Umbilical cord (tissue), 1 donor: ENCODE measurements at regions not wholly inside any gene's neighbourhood (a gene's known extent, or its start where the extent isn't known, plus 50 kb on each side); places are given as distances from the start of the nearest gene placed in this dataset.

Experiments
- DNase-seq: peaks from one replicate; pipeline ENCODE4 v3.0.0-alpha.2; 2015; ENCODE audit warnings: low spot score

DNA sequence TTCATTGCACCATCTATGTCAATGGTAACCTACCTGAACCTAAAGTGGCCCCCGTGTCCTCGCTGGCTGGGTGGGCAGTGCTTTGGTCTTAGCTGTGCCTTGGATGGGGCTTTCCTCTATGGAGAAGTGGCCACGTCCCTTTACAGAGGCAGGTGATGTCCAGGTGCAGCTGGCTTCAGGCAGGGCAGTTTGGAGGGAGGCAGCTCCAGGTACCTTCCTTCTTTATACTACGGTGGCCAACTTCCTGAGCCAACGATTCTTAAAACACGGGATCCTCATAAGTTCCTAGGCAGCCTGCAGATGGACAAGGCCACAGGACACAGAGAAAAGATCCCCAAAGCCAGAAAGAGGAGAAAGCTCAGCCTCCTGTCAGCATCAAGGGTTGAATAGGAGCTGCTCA, 517.3 kb upstream of the HS6ST1 start:
- no peak for DNase-seq

DNA sequence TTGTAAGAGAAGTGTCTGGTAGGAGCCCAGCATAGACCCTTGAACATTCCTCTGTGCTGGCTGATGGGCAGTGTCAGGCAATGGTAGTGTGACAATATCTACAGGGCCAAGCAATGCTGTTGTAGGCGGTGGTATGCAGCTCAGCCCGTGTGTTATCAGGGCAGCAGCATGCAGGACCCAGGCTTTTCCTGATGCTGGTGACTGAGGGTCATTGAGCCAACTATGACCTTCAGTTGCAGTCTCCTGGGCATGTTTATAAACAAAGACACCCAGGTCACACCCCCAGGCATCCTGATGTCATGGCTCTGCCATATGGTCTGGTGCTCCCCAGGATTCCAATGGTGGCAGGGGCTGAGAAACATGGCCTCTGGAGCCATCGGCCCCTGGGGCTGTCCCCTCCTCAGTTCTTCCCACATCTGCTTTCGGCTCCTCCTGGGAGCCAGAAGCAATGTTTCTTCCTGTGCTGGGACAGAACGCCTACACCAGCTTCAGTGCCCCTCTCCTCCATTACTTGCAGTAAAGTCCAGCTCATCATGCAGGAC, 518.0 kb upstream of the HS6ST1 start:
- DNase-seq = no peak

DNA sequence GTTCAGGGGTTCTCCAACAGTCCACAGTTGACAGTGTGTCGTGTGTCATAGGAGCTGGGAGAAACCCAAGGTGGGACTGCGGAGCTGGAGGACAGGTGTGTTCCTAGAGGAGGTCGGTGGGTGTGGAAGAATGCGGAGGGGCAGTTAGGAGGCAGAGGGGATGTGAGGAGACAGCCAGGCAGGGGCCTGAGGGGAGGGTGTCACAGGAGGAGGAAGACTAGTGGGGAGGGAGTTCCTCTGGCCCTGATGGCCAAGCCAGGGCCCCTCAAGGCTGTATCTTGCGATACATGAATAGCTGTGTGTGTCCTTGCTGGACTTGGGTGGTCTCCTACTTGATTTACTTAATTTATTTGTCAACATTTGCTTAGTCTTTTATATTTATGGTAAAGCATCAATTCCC, 519.6 kb upstream of the HS6ST1 start:
- DNase-seq = no peak

DNA sequence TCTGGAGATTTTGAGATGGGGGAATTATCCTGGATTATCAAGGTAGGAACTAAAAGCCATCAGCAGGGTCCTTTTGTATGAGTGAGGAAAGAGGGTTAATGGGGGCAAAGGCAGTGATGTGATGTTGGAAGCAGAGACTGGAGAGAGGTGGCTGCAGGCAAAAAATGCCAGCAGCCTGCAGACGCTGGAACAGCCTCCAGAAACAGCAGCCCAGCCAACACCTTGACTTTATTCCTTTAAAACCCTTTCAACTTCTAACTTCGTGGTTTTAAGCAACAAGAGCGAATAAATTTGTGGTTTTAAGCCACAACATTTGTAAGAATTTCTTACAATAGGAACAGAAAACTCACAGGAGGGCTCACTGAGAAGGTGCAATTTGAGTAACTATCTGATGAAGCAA, 523.1 kb upstream of the HS6ST1 start:
- DNase-seq = no peak

DNA sequence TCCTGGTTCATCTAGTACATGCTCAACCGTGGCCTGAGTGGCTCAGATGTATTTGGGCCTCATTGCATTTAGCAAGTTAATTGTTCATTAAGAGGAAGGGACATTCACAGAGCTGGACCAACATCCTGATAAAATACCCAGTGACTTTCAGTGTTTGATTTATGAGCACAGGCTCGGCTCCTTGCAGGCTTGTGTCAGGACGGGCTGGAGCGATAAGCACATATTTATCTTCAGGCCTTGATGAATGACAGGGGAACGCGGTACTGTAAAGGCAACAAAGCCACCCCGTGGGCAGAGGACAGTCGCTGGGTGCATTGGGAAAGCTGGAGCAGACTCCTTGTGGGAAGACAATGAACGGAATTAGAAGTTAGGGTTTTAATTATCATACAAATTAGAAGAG, 548.6 kb upstream of the HS6ST1 start:
- no peak for DNase-seq

DNA sequence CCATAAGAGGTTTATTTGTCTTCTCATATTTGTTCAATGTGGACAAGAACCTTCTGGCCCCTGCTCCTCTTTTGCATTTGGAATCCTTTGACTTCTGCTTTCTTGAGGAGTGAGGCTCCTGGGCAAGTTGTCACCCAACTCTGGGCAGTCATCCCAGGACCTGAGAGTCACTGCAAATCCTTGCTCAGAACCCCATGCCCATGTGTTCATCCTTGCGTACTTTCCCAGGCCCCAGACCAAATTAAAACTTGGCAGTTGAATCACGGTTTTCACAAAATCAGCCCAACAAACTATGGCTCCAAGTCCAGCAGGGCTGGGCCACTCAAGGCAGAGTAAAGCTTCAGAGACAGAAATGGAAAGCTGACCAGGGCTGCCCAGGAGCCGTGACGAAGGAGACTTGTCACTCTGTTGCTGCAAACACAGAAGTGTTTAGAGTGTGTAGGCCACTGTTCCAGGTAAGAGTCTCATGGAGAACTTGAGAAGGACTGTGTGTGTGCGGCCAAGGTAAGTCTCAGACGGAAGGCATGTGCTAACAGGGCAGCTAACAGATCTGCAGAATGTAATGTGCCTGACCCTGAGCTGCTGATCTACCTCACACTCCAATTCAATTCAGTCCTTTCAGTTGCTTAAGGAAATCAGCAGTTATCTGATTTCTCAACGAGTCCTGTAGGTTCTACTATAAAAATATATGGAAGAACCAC, 549.4 kb upstream of the HS6ST1 start:
- no peak for DNase-seq

DNA sequence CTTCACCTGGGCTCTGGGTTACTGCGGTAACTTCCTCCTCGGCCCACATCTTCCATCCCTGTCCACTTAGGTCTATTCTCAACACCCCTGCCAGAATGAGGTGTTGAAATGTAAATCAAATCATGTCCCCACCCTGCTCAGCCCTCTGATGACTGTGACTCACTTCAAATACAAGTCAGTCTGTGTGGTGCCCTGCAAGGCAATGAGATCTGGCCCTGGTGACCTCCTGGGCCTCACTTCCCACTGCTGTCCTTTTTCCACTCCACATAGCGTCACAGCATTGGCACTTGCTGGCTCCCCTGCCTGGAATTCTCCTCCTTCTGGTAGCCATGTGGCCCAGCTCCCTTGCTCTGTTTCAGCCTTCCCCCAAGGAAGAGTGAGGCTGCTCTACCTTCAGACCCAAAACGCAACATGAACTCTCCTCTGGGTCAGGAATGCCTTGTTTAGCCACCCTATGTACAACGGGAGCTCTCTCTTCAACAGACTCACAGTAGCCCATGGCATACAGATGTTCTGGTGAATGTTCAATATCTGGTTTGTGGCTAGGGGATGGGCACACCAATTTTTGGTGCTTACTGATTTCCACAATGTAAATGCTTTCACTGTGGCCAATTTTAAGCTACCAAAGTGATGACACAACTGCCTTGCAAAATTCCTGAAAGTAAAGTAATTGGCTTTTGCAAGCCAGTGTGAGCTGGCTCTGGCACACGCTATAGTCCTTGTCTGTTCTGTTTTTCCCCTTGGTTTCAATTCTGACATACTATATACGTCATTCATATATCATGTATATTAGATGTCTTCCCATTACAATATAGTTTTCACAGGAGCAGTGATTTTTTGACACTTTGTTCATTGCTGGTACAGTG, 550.3 kb upstream of the HS6ST1 start:
- no peak for DNase-seq

DNA sequence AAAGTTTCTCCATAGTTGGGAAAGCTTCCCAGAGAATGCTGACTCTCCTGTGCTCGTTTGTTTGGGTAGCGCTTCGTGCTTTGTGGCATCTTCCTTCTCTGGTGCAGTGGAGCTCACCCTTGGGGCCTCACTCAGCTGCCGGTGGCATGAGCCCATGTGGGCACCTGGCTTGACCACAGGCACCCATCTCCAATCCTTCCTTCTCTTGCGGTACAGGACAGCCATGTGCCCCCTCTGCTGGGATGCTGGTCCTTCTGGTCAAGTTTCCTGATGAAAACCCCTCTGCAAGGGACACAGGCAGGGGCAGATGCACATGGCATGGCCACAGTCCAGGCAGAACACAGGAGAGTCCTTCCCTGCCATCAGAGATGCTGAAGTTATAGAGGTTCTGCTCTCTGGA, 555.9 kb upstream of the HS6ST1 start:
- no peak for DNase-seq

DNA sequence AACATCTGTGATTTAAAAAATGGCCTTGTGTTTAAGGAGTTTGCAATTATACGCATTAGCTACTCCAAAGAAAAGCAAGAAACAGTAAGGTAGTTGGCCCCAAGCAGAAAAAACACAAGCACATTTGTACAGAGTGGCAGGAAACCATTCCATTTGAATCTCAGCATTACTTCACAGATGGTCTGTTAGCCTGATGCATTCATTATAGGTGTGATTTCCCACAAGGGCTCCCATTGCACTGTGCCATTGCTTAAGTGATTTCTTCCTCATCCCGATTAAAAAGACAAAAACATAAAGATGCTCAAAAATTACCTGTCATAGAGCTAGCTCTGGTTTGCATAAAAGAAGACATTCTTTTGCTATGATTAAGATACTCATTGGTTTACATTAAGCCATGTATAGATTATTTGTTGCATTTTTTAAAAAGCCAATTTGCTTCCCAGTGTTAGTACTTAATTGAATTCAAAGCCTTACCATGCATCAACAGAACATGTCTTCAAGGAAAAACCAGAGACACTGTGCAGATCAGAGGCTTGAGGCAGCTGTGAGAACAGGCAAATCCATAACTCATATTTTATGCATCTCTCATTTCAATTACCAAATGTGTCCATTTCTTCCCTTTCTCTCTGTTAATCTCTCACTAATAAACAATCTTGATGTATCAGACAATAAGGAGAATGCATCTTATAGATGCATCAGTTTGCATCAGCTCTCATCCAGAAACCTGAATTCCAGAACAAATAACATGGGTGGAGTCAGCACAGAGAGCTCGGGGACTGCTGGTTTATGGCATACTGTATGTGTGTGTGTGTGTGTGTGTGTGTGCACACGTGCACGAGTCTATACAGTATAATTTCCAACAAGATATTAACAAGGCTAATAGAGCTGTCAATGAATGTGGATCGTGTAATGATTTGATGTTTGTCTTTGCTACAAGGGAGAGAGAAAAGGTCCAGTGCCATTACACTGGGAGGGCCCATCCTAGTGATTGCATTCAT, 558.6 kb upstream of the HS6ST1 start:
- no peak for DNase-seq

DNA sequence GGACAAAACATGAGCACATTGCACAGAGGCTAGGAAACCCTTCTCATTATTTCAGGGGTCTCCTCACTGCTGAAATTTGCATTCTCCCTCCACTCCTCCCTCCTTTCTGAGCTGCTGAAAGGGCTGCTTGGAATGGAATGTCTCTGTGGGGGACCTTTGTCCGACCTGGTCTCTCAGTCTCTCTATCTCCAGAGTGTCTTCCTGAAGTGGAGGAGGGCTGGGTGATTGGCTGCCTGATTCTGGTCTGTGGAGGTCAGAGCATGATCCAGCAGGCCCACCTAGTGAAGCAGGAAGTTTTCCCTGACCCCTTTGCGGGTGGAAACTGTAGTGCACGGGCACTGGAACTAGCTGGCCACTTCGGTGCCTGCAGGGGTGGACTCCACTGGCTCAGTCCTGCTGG, 560.5 kb upstream of the HS6ST1 start:
- no peak for DNase-seq

DNA sequence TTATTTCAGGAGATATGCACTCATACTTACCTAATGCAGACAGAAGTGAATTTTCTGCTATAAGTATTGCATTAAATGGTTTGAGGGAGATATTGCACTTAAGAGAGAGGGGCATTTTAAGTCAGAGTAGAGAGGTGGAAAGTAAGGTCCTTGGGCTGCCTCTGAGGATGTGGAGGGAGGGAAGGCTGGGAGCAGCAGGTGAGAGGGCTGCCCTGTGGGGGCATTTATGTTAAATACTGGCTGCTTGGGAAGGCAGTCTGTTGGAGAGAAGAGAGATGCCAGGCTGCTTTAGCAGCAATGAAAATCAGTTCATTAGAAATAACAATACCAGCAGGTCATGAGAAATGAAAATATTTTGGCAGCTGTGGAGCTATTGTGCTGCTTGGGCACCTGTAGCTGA, 576.2 kb upstream of the HS6ST1 start:
- no peak for DNase-seq

DNA sequence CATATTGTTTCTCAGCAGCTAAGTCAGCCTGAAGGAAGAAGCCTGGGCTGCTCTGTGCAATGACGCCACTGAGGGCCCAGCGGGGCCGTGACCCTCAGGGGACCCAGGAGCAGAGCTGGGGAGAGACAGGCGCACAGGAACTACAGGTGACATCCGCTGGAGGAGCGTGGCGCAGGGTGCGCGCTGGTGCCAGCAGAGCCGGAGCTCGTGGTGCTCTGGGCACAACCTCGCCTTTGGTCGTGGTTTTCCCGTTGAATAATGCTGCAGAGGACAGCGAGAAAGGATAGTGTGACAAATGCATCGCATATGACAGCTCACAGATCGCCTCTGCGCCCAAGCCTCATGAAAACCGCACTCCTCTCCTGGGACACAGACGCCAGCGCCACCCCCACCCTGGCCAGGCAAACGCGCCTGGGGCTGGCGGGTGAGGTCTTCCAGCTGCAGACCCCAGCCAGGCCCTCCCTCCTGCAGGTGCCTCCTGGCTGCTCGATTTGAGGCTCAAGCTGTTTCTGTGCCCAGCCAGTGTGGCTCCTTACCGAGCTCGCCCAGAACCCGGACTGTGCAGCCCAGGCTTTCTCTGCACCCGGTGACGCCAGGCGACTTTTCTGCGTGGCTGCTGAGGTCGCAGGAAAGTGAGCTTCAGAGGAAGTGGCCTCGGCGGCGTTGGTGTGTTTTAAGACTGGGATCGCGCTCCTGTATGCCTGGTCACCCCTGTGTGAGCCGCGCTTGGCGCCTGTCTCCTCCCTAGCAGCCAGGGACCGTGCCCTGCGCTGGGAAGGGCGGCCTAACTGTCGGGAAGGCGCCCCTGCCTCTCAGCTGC, 583.1 kb upstream of the HS6ST1 start:
- peak; percentile 3 for DNase-seq

DNA sequence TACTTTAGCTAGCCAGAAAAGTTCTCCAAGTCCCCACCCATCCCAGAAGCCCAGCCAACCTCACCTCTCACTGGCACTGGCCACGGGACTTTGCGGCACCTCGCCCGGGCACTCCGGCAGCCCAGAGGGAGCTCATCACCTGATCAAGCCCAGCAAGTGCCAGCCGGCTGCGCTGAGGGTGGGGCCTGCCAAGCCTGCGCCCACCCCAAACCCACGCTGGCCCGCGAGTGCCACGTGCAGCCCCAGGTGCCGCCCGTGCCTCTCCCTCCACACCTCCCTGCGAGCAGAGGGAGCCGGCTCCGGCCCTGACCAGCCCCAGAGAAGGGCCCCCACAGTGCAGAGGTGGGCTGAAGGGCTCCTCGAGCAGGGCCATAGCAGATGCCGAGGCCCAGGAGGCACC, 585.0 kb upstream of the HS6ST1 start:
- no peak for DNase-seq

DNA sequence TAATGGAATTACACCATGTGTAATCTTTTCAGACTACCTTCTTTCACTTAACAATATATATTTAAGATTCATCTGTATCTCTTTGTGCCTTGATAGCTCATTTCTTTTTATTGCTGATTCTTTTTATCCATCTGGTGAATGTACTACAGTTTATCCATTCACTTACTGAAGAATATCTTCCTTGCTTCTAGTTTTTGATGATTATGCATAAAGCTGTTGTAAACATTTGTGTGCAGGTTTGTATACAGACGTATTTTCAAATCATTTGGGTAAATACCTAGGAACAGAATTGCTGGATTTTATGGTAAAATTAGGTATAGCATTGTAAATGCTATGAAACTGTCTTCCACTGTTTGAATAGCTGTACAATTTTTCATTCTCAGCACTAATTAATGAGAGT, 592.6 kb upstream of the HS6ST1 start:
- DNase-seq = no peak

DNA sequence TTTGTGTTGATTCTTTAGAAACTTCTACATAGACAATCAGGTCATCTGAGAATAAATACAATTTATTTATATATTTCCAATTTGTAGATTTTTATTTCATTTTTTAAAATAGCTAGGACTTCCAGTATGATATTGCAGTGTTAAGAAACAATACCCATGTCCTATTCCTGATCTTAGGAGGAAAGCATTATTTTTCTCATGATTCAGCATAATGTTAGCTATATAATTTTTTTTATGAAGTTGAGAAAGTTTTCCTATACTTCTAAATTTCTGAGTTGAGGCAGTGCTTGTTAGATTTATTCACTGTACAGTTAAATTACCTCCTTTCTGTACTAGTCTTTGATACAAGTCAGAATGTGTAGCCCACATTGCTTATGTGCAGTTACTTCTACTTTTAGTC, 595.7 kb upstream of the HS6ST1 start:
- DNase-seq = no peak

DNA sequence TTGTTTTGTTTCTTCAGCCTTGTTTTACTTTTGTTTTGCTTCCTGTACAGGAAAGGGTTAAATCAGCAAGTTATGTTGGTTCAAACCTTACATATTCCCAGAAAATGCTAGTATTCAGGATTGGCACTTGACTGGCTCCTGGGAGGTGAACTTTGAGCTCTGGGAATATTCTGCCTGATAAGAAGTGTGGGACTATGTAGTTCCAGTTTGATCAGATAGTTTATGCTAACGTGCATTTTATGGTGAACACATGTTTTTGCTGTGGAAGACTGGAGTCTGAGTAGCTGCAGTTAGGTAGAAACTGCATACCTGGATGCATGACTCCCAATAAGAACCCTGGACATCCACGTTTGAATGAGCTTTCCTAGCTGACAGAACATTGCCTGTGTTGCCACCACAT, 603.1 kb upstream of the HS6ST1 start:
- DNase-seq = no peak

DNA sequence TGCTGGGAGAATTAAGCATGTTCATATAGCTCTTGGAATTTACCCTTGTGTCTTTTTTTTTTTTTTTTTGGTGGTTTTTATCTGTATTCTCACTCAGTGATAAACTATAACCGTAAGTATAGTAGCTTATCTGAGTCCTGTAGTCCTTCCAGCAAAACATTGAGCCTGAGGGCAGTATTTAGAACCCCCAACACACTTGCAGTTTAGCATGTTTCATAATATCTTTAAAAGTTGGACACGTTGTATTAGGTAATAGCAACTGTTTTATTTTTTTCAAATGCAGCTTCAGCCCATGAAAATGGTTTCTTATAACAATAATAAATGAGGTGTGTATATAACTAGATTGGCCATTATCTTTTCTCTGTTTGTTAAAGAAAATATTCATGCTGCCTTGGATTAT, 603.5 kb upstream of the HS6ST1 start:
- DNase-seq = no peak

DNA sequence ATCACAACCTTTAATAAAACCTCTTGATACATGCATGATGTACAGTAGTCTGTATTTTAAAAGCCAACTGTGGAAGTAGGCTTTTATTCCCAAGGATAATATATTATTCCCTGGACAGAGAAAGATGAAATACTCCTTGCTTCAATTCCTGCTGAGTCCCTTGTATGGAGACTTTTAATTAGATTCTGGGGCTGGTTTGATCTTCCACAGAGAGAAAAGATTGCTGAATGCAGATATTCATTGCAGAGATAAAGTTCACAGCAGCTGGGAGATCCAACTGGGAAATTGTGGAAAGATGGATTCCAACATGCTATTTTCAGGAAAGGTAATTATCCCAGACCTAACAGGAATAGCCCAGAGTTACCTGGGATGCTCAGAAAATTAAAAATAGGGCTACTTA, 607.0 kb upstream of the HS6ST1 start:
- DNase-seq = no peak

DNA sequence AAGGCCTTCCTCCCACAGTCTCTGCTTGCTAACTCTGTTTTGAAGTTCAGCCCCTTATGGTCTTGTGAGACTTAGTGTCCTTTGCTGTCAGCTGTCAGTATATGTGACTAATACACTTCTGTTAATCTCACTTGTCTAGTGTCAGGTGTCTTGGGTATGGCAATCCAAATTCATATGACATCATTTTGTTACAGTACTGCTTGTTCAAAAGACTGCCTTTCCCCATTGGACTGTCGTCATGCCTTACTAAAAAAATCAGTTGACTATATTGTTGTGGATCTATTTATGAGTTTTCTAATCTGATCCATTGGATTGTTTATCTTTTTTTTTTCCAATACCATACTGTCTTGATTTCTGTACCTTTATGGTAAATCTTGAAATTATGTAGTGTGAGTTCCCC, 611.4 kb upstream of the HS6ST1 start:
- no peak for DNase-seq

DNA sequence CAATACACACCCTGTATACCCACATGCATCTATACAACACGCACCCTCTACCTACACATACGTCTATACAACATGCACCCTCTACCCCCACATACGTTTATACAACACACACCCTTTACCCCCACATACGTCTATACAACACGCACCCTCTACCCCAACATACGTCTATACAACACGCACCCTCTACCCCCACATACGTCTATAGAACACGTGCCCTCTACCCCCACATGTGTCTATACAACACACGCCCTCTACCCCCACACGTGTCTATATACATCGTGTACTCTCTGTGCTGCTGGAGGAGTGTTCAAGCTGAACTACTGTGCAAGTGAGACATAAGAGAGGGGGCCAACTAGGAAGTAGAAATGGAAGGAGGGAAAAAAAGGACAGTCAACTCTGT, 621.7 kb upstream of the HS6ST1 start:
- no peak for DNase-seq

DNA sequence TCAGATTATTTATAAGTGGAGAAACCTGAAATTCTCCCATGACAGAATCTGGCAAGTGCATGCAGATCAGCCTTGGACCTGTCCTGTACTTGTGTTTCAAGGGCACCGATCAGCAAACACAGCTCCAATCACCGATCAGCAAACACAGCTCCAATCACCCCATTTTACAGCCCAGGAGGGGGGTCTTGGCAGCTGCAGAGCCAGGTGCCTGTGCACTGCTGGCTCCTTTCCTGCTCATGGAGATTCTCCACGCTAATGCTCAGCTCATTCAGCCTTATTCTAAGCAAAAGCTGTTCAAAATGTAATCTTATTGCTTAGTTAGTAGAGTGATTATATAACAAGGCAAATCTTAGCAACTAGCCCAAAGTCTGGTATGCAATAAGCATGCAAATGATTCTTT, 623.1 kb upstream of the HS6ST1 start:
- peak; percentile 28 for DNase-seq
